Activated CD8-positive, alpha-beta T cell treated with anti-CD3 and anti-CD28 coated beads, Interleukin-2, amount 10 ng/mL, durations not matched to agents 7 days and 5 days (primary cell): ENCODE measurements at regions not wholly inside any gene's neighbourhood (a gene's known extent, or its start where the extent isn't known, plus 50 kb on each side); places are given as distances from the start of the nearest gene placed in this dataset.
A peak's percentile ranks its signal among the peaks of the same experiment; 100 is the strongest.

Experiments used
- ATAC-seq: fragments of 150-1000 bp; cut with Tn5 transposase; one replicate; pipeline ENCODE4 v1.10.0; 2021; ENCODE audit warnings: moderate library complexity
- CTCF ChIA-PET: fragments of 350-600 bp; sonication (Branson Sonifier 250); formaldehyde crosslinking; loops from one replicate; lab custom pipeline; 2021; ENCODE audit warnings: antibody characterized with exemption; lab: Charles Lee
- POLR2A ChIA-PET: fragments of 350-600 bp; sonication (Branson Sonifier 250); formaldehyde crosslinking; loops from one replicate; lab custom pipeline; 2021; ENCODE audit warnings: antibody characterized with exemption; lab: Charles Lee
- DNase-seq: peaks from one replicate; pipeline ENCODE4 v3.0.0-alpha.2; 2020
- H3K27ac Mint-ChIP-seq: one replicate; pipeline ENCODE4 v1.8.0; 2021; ENCODE audit warnings: mild to moderate bottlenecking, mixed read lengths
- H3K27me3 Mint-ChIP-seq: one replicate; pipeline ENCODE4 v1.8.0; 2021; ENCODE audit warnings: low read depth, mixed read lengths
- H3K36me3 Mint-ChIP-seq: one replicate; pipeline ENCODE4 v1.8.0; 2021; ENCODE audit warnings: low read depth, mixed read lengths
- H3K4me1 Mint-ChIP-seq: one replicate; pipeline ENCODE4 v1.8.0; 2021; ENCODE audit warnings: low read depth, mixed read lengths
- H3K4me3 Mint-ChIP-seq: one replicate; pipeline ENCODE4 v1.8.0; 2021; ENCODE audit warnings: mild to moderate bottlenecking, mixed read lengths
- H3K9me3 Mint-ChIP-seq: one replicate; pipeline ENCODE4 v1.8.0; 2022; ENCODE audit warnings: mixed read lengths; ENCODE audit not compliant: insufficient read depth

DNA sequence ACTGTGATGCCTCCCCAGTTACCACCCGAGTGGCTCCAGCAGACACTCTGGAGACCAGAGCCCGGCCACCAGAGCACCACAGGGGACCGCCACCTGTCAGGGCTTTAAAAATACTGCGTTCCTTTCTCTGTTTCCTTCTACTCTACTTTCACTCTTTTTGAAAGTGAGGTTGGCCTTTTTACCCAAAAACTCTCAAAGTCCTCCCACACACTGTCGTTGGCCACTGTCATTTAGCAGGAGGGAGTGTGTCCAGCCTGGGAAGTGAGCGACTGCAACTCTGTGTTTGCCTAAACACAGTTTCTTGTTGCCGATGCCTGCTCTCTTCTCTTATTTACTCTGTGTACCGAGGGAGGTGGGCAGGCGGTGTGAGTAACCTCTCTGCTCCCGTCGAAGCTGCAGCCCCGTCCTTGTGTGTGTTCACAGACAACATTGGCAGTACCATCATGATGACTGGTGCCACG, 90.8 kb upstream of the CLDN5 start:
- ATAC-seq (no peak), DNase-seq (no peak)
- ChIA-PET POLR2A (no interaction called here), CTCF (interaction anchor here (1.8 kb wide), 1 partner anchor 15 kb away, joined by 5 read pairs; no protein-coding TSS in a partner anchor)
- Mint-ChIP-seq H3K27ac (no peak overlapping the region), H3K4me1 (peaks cover 25% of the 10 kb centered on the region), H3K4me3 (no peak overlapping the region), H3K27me3 (no peaks in the 10 kb centered on the region), H3K36me3 (no peaks in the 10 kb centered on the region), H3K9me3 (no peaks in the 10 kb centered on the region)

DNA sequence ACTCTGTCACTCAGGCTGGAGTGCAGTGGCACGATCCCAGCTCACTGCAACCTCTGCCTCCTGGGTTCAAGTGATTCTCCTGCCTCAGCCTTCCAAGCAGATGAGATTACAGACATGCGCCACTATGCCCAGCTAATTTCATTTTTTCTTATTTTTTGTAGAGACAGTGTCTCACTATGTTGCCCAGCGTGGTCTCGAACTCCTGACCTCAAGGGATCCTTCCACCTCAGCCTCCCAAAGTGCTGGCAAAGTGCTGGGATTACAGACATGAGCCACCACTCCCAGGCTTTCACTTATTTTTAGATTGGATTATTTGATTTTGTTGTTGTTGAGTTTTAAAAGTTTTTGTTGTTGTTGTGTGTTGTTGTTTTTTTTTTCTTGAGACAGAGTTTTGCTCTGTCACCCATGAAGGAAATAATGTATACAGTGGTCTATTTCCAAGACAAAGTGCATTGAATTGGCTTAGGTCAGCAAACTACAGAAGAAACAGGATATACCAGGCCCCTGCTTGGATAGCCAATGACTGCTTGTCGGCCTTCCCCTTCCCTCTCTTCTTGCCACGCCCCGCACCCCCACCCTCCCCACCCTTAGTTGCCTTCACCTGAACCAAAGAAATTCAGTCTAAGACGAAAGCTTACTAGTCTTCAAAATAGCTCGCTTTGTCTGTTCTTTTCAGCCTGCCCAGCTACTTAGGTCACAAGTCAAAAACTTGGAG, 91.8 kb upstream of the CLDN5 start:
- DNase-seq (no peak), ATAC-seq (no peak)
- Mint-ChIP-seq H3K36me3 (no peaks in the 10 kb centered on the region), H3K27me3 (no peaks in the 10 kb centered on the region), H3K4me3 (no peak overlapping the region), H3K27ac (no peak overlapping the region), H3K9me3 (no peaks in the 10 kb centered on the region), H3K4me1 (peaks cover 15% of the 10 kb centered on the region)
- ChIA-PET POLR2A (no interaction called here), CTCF (interaction anchor here (1.8 kb wide), 1 partner anchor 14 kb away, joined by 5 read pairs; no protein-coding TSS in a partner anchor)

DNA sequence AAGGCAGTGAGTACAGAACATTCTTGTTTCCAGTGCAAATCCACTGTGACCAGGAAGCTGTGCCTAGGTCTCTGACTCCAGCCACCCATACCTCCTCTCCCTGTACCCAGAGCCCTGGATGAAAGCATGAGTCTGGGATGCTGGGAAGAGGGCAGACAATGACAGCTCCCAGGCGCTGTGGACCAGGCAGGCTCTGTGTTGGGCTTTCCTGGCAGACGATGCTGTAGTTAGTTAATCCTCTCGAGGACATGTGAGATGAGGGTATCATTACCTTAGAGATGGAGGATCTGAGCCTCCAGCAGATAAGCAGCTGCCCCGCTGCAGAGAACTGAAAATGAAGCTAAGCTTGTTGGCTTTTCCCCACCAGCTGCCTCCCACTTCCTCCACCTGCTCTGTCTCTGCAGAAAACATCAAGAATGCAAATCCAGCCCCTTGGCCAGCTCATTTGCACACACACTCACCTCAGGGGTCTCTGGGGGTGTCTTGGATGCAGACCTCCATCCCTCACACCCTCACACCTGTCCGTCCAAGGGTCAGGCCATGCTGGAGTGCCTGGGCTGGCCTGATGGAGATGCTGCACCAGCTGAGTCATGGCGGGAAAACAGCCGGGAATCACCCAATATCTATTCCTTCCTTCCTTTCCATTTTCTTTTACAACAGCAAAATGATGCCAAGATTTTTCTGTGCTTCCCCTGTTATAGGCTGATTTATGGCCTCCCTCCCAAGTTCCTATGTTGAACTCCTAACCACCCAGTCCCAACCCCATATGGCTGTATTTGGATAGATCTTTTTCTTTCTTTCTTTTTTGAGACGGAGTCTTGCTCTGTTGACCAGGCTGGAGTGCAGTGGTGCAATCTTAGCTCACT, 94.9 kb upstream of the SEPTIN5 start:
- POLR2A ChIA-PET: no interaction called here
- Mint-ChIP-seq H3K27me3 (no peaks in the 10 kb centered on the region), H3K27ac (peak overlapping the region; percentile 1), H3K9me3 (no peaks in the 10 kb centered on the region), H3K36me3 (no peaks in the 10 kb centered on the region), H3K4me1 (peaks cover 13% of the 10 kb centered on the region), H3K4me3 (no peak overlapping the region)
- DNase-seq (no peak), ATAC-seq (no peak)
- CTCF ChIA-PET: interaction anchor here (0.7 to 1.1 kb wide), 3 partner anchors 10 to 123 kb away, joined by 3 to 4 read pairs (median 3); no protein-coding TSS in a partner anchor

DNA sequence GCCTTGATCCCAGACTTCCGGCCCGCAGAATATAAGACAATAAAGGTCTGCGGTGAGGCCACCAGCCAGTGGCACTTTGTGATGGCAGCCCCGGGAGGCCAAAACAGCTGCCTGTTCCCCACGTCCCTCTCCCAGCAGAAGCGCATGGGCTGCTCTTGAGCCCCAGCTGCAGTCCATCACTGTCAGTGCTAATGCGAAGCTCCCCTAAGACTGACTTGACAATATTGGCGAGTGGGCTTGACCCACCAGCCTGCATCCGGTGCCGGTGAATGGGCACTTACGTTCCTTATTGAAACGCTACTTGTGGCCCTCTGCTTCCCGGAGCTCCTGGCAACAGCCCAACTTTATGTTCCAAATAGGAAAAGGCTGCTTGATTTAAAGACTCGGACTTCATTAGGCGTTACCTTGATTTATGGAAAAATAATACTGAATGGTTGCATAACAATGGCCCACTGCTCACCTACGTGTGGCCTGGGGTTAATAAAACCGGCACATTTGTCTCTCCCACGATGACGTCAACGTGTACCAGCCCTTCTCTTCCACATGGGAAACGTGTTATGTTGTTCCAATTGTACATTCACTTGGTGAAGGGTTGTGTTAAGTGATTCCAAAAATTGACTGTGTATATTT, 93.4 kb upstream of the SEPTIN5 start:
- no peaks in the 10 kb centered on the region for H3K27me3 Mint-ChIP-seq
- ChIA-PET POLR2A (no interaction called here), CTCF (interaction anchor here (1.9 kb wide), 1 partner anchor 9 kb away, joined by 7 read pairs; no protein-coding TSS in a partner anchor)
- no peaks in the 10 kb centered on the region for H3K9me3 Mint-ChIP-seq
- no peaks in the 10 kb centered on the region for H3K36me3 Mint-ChIP-seq
- no peak for DNase-seq
- H3K4me3 Mint-ChIP-seq: no peak overlapping the region
- peaks cover 13% of the 10 kb centered on the region for H3K4me1 Mint-ChIP-seq
- no peak overlapping the region for H3K27ac Mint-ChIP-seq
- ATAC-seq: no peak

DNA sequence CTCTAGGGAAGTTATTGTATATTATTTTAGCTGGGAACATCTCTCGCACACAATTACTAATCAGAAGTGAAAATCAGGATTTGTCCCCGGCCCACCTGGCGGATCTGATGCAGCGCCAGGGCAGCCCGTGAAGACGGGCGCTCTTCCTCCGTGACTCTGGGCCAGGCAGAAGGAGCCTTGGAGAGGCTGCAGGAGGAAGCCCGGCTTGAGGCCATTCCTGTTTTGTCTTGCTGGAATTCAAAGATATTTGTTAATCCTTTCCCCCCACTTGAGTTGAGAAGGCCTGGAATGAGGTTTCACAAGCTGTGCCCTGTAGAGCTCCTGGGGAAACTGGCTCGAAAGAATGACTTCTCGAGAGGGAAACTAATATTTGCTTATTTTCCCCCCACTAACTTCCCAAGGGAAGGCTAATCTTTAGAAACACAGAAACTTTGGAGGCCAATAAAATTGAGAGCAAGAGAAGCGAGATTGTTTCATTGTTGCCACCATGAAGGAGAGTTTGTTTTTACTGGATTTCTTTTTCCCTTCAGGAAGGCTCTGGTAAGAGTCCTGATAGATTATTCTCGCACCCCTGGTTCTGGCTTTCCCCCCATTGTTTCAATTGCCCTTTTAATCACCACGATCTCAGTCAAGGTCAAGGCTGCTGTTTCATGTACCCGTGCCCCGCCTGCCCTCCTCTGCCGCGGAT, 92.8 kb upstream of the SEPTIN5 start:
- no peaks in the 10 kb centered on the region for H3K36me3 Mint-ChIP-seq
- no peaks in the 10 kb centered on the region for H3K9me3 Mint-ChIP-seq
- no peaks in the 10 kb centered on the region for H3K27me3 Mint-ChIP-seq
- peaks cover 13% of the 10 kb centered on the region for H3K4me1 Mint-ChIP-seq
- ChIA-PET POLR2A (no interaction called here), CTCF (interaction anchor here (1.9 kb wide), 1 partner anchor 8 kb away, joined by 7 read pairs; no protein-coding TSS in a partner anchor)
- ATAC-seq (no peak), DNase-seq (no peak)
- H3K4me3 Mint-ChIP-seq: no peak overlapping the region
- no peak overlapping the region for H3K27ac Mint-ChIP-seq

DNA sequence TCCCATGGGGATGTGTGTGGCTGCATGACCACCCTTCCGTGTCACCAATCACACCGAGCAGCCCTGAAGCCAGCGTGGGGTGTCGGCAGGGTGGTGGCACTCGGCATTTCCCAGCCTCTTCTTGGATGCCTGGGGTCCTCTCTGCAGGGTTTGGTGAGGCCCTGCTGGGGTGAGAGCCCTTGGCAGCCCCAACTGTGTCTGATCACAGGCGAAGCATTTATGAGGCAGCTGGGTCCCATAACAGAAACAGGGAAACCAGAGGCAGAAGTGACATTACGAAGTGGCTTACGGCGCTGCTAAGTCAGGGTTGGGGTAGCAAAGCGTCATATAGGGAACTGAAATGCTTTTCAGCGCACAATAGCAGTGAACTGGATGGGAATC, 92.3 kb upstream of the SEPTIN5 start:
- Mint-ChIP-seq H3K4me1 (peaks cover 13% of the 10 kb centered on the region), H3K27me3 (no peaks in the 10 kb centered on the region), H3K27ac (no peak overlapping the region), H3K9me3 (no peaks in the 10 kb centered on the region), H3K36me3 (no peaks in the 10 kb centered on the region), H3K4me3 (no peak overlapping the region)
- ATAC-seq: no peak
- POLR2A ChIA-PET: no interaction called here
- DNase-seq: no peak
- CTCF ChIA-PET: interaction anchor here (1.9 kb wide), 1 partner anchor 8 kb away, joined by 7 read pairs; no protein-coding TSS in a partner anchor

DNA sequence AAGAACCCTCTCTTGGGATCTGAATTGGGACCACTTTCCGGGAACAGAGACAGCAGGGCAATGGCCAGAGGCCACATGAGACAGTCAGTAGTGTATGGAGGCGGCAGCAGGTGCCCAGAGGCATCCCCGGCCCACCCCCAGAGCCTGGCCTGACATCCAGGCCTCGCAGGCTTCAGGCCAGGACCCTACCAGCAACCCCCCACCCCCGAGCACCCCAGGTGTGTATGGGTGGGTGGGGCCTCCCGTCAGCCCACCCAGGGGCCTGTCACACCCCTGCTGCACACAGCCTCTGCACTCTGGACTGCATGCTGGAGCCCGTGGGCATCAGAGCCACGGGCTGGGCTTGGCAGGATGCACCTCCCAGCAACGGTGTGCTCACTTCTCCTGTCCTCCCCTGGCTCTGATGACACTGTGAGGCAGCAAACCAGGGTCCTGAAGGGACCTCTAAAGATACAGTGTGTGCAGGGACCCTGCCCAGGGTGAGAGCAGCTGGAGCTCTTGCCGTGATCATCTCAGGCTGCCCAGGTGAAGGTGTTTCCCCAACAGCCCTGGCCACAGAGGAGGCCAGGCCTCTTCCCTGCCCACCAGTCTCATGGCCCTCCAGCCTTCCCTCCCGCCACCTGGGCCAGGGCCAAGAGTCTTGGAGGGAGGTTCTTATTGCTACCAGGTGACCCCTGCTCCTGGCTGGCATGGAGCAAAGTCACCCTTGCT, 88.8 kb upstream of the SEPTIN5 start:
- CTCF ChIA-PET: no interaction called here
- POLR2A ChIA-PET: no interaction called here
- Mint-ChIP-seq H3K27me3 (no peaks in the 10 kb centered on the region), H3K9me3 (no peaks in the 10 kb centered on the region), H3K4me1 (no peaks in the 10 kb centered on the region), H3K27ac (peak overlapping the region; percentile 7), H3K36me3 (no peaks in the 10 kb centered on the region), H3K4me3 (no peak overlapping the region)
- DNase-seq: no peak
- ATAC-seq: no peak

DNA sequence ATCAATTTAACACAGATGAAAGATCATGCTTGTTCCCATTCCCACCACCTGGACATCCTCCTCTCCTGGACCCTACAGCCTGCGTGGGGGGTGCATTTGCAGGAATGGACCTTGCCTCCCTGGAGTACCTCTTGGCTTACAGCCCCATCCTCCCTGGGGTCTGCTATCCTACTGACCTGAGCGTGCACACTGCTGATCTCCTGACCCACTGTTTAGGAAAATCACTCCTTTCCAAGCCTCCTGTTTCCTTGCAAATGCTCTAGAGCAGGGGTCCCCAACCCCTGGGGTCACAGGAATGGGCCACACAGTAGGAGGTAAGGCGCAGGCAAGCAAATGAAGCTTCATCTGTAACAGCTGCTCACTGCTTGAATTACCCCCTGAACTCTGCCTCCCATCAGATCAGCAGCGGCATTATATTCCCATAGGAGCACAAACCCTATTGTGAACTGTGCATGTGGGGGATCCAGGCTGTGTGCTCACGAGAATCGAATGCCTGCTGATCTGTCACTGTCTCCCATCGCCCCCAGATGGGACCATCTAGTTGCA, 88.2 kb upstream of the SEPTIN5 start:
- CTCF ChIA-PET: no interaction called here
- Mint-ChIP-seq H3K4me1 (no peaks in the 10 kb centered on the region), H3K36me3 (no peaks in the 10 kb centered on the region), H3K27me3 (no peaks in the 10 kb centered on the region), H3K27ac (peak overlapping the region; percentile 7), H3K9me3 (no peaks in the 10 kb centered on the region), H3K4me3 (no peak overlapping the region)
- ATAC-seq (no peak), DNase-seq (no peak)
- POLR2A ChIA-PET: no interaction called here

DNA sequence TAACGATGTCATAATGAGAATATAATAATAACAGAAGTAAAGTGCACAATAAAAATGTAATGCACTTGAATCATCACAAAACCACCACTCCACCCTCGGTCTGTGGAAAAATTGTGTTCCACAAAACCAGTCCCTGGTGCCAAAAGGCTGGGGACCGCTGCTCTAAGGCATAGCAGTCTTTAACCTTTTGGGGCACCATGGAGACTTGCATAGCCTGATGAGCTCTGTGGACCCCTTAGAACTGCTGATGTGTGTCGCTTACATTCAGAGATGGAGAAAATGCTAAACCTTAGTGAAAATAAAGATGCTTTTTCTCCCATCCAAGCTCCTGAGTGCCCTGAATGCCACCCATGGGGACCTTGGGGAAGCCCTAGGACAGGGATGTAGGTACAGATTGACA, 87.6 kb upstream of the SEPTIN5 start:
- DNase-seq (no peak), ATAC-seq (no peak)
- ChIA-PET CTCF (no interaction called here), POLR2A (no interaction called here)
- Mint-ChIP-seq H3K27ac (no peak overlapping the region), H3K4me1 (no peaks in the 10 kb centered on the region), H3K9me3 (no peaks in the 10 kb centered on the region), H3K4me3 (no peak overlapping the region), H3K27me3 (no peaks in the 10 kb centered on the region), H3K36me3 (no peaks in the 10 kb centered on the region)

DNA sequence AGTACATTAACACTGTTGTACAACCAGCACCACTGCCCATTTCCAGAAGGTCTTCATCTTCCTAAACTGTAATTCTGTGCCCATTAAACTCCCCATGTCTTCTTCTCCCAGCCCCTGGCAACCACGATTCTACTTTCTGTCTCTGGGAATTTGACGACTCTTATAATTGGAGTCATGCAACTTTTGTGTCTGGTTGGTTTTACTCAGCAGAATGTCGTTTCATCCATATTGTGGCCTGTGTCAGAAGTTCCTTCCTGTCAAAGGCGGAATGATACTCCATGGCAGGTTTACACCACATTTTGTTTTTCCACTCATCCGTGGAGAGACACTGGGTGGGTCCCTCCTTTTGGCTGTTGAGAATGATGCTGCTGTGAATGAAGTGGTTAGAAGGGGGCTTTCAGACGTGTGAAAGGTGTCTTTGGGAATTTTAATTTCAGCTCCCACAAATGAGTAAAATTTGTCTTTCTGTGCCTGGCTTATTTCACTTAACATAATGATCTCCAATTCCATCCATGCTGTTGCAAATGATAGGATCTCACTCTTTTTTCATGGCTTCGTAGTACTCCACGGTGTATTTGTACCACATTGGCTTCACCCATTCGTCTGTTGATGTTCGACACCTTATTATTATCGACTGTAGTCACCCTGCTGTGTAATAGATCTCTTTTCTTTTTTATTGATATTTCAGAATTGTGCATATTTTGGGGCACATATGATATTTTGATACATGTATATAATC, 86.1 kb upstream of the SEPTIN5 start:
- H3K27me3 Mint-ChIP-seq: peaks cover 1% of the 10 kb centered on the region
- H3K9me3 Mint-ChIP-seq: no peaks in the 10 kb centered on the region
- no peaks in the 10 kb centered on the region for H3K4me1 Mint-ChIP-seq
- H3K27ac Mint-ChIP-seq: no peak overlapping the region
- no peaks in the 10 kb centered on the region for H3K36me3 Mint-ChIP-seq
- H3K4me3 Mint-ChIP-seq: no peak overlapping the region
- ATAC-seq: no peak
- ChIA-PET CTCF (interaction anchor here (2.8 kb wide), 2 partner anchors 123 to 150 kb away, joined by 11 to 29 read pairs; no protein-coding TSS in a partner anchor), POLR2A (no interaction called here)
- DNase-seq: no peak
